Astrocyte (in vitro differentiated cells and primary cell): ENCODE measurements at regions not wholly inside any gene's neighbourhood (a gene's known extent, or its start where the extent isn't known, plus 50 kb on each side); places are given as distances from the start of the nearest gene placed in this dataset.

Experiments
- DNase-seq: peaks from one replicate; pipeline ENCODE4 v3.0.0-alpha.2; 2010; ENCODE audit warnings: low read depth
- FAIRE-seq: peaks from 2 replicates; lab custom pipeline; 2011; peaks lifted over from hg19 to GRCh38; lab: Jason Lieb, UNC
- H2AFZ ChIP-seq: 2 replicates; pipeline ENCODE4 v1.6.0; 2012; ENCODE audit warnings: low read depth, low read length, inconsistent platforms
- H3K27ac ChIP-seq: 2 replicates; pipeline ENCODE4 v1.5.1; 2011; ENCODE audit warnings: low read depth, low read length, inconsistent platforms
- H3K27me3 ChIP-seq: 2 replicates; pipeline ENCODE4 v1.6.0; 2011; ENCODE audit warnings: low read length, inconsistent platforms; ENCODE audit not compliant: insufficient read depth
- H3K36me3 ChIP-seq: 2 replicates; pipeline ENCODE4 v1.5.1; 2011; ENCODE audit warnings: low read length, inconsistent platforms; ENCODE audit not compliant: insufficient read depth
- H3K4me1 ChIP-seq: 2 replicates; pipeline ENCODE4 v1.5.1; 2011; ENCODE audit warnings: low read length, inconsistent platforms; ENCODE audit not compliant: insufficient read depth
- H3K4me2 ChIP-seq: 2 replicates; pipeline ENCODE4 v1.6.0; 2012; ENCODE audit warnings: low read length, inconsistent platforms
- H3K4me3 ChIP-seq: 2 replicates; pipeline ENCODE4 v1.5.1; 2011; ENCODE audit warnings: low read depth, mild to moderate bottlenecking, low read length, inconsistent platforms; ENCODE audit not compliant: insufficient read depth
- H3K79me2 ChIP-seq: 2 replicates; pipeline ENCODE4 v1.6.0; 2012; ENCODE audit warnings: mild to moderate bottlenecking, low read length, inconsistent platforms; ENCODE audit not compliant: insufficient read depth
- H3K9ac ChIP-seq: 2 replicates; pipeline ENCODE4 v1.6.0; 2012; ENCODE audit warnings: mild to moderate bottlenecking, low read length, inconsistent platforms
- H3K9me3 ChIP-seq: 2 replicates; pipeline ENCODE4 v1.5.1; 2012; ENCODE audit warnings: low read depth, mild to moderate bottlenecking, low read length, inconsistent platforms; ENCODE audit not compliant: insufficient read depth
- H4K20me1 ChIP-seq: 2 replicates; pipeline ENCODE4 v1.6.0; 2012; ENCODE audit warnings: low read length, inconsistent platforms; ENCODE audit not compliant: insufficient read depth
- H3K27ac Mint-ChIP-seq: one replicate; pipeline ENCODE4 v1.8.0; 2021; ENCODE audit warnings: mild to moderate bottlenecking, mixed read lengths; ENCODE audit not compliant: unreplicated experiment
- H3K27me3 Mint-ChIP-seq: one replicate; pipeline ENCODE4 v1.8.0; 2021; ENCODE audit warnings: low read depth, mixed read lengths; ENCODE audit not compliant: unreplicated experiment
- H3K36me3 Mint-ChIP-seq: one replicate; pipeline ENCODE4 v1.8.0; 2021; ENCODE audit warnings: low read depth, mixed read lengths; ENCODE audit not compliant: unreplicated experiment
- H3K4me1 Mint-ChIP-seq: one replicate; pipeline ENCODE4 v1.8.0; 2021; ENCODE audit warnings: low read depth, mixed read lengths; ENCODE audit not compliant: unreplicated experiment
- H3K4me3 Mint-ChIP-seq: one replicate; pipeline ENCODE4 v1.8.0; 2021; ENCODE audit warnings: mild to moderate bottlenecking, moderate library complexity, mixed read lengths; ENCODE audit not compliant: unreplicated experiment
- H3K9me3 Mint-ChIP-seq: one replicate; pipeline ENCODE4 v1.8.0; 2021; ENCODE audit warnings: mild to moderate bottlenecking, mixed read lengths; ENCODE audit not compliant: unreplicated experiment
- CTCF ChIP-seq: IDR thresholded peaks from 2 replicates; pipeline ENCODE4 v1.5.1; 2011; ENCODE audit warnings: low read depth, mild to moderate bottlenecking, inconsistent platforms, low read length, moderate library complexity; ENCODE audit not compliant: insufficient read depth
- EZH2 ChIP-seq: IDR thresholded peaks from 2 replicates; pipeline ENCODE4 v1.6.1; 2012; ENCODE audit warnings: mild to moderate bottlenecking, low read length, inconsistent platforms; ENCODE audit not compliant: insufficient read depth

GRCh38 chr3:22236490-22237270, 485.7 kb upstream of the ZNF385D start:
- Histone ChIP-seq H3K36me3 (no peaks in the 10 kb centered on the region), H3K9ac (no peak overlapping the region), H4K20me1 (no peaks in the 10 kb centered on the region), H3K4me2 (no peak overlapping the region), H3K27ac (no peak overlapping the region), H2AFZ (no peak overlapping the region), H3K4me1 (no peaks in the 10 kb centered on the region), H3K27me3 (peaks cover 3% of the 10 kb centered on the region), H3K9me3 (no peaks in the 10 kb centered on the region), H3K79me2 (no peaks in the 10 kb centered on the region), H3K4me3 (no peak overlapping the region)
- H3K36me3 Mint-ChIP-seq, result no peaks in the 10 kb centered on the region
- no peak for TF ChIP-seq CTCF
- no peak overlapping the region for H3K4me3 Mint-ChIP-seq
- peaks cover 5% of the 10 kb centered on the region for H3K27me3 Mint-ChIP-seq
- FAIRE-seq (no peak), DNase-seq (no peak)
- H3K9me3 Mint-ChIP-seq, result no peaks in the 10 kb centered on the region
- no peak overlapping the region for H3K27ac Mint-ChIP-seq
- H3K4me1 Mint-ChIP-seq, result peaks cover 5% of the 10 kb centered on the region

- Histone ChIP-seq H3K36me3 (no peaks in the 10 kb centered on the region), H3K27me3 (peaks cover 3% of the 10 kb centered on the region), H3K4me3 (no peak overlapping the region), H3K4me2 (no peak overlapping the region), H3K9me3 (no peaks in the 10 kb centered on the region), H3K79me2 (no peaks in the 10 kb centered on the region), H4K20me1 (no peaks in the 10 kb centered on the region), H2AFZ (no peak overlapping the region), H3K27ac (no peak overlapping the region), H3K9ac (no peak overlapping the region), H3K4me1 (no peaks in the 10 kb centered on the region)
- no peak for DNase-seq
- H3K4me1 Mint-ChIP-seq, result peaks cover 5% of the 10 kb centered on the region
- H3K27ac Mint-ChIP-seq, result no peak overlapping the region
- H3K36me3 Mint-ChIP-seq, result no peaks in the 10 kb centered on the region
- peaks cover 5% of the 10 kb centered on the region for H3K27me3 Mint-ChIP-seq
- no peaks in the 10 kb centered on the region for H3K9me3 Mint-ChIP-seq
- no peak for FAIRE-seq
- H3K4me3 Mint-ChIP-seq, result no peak overlapping the region
- TF ChIP-seq CTCF, result no peak
- no peak for TF ChIP-seq EZH2
Measured at GRCh38 chr3:22239011-22239410, 488.0 kb upstream of the ZNF385D start.

GRCh38 chr3:22241110-22241509, 490.1 kb upstream of the ZNF385D start:
- H3K9me3 ChIP-seq, result no peaks in the 10 kb centered on the region
- Mint-ChIP-seq H3K27me3 (peaks cover 5% of the 10 kb centered on the region), H3K36me3 (no peaks in the 10 kb centered on the region), H3K27ac (no peak overlapping the region), H3K9me3 (no peaks in the 10 kb centered on the region), H3K4me3 (no peak overlapping the region), H3K4me1 (peaks cover 21% of the 10 kb centered on the region)
- no peak overlapping the region for H3K4me2 ChIP-seq
- no peaks in the 10 kb centered on the region for H3K36me3 ChIP-seq
- H3K27me3 ChIP-seq, result peaks cover 3% of the 10 kb centered on the region
- no peak overlapping the region for H3K27ac ChIP-seq
- TF ChIP-seq CTCF, result no peak
- no peak for TF ChIP-seq EZH2
- FAIRE-seq (no peak), DNase-seq (no peak)
- H3K4me3 ChIP-seq, result no peak overlapping the region
- H2AFZ ChIP-seq, result no peak overlapping the region
- H4K20me1 ChIP-seq, result no peaks in the 10 kb centered on the region
- H3K9ac ChIP-seq, result no peak overlapping the region
- no peaks in the 10 kb centered on the region for H3K79me2 ChIP-seq
- H3K4me1 ChIP-seq, result peaks cover 7% of the 10 kb centered on the region
